NCI-H2107 (cell line): ENCODE measurements at regions not wholly inside any gene's neighbourhood (a gene's known extent, or its start where the extent isn't known, plus 50 kb on each side); places are given as distances from the start of the nearest gene placed in this dataset.

ENCODE experiments used
- DNase-seq: peaks from one replicate; lab custom pipeline; 2025; lab: John Stamatoyannopoulos, UW

DNA sequence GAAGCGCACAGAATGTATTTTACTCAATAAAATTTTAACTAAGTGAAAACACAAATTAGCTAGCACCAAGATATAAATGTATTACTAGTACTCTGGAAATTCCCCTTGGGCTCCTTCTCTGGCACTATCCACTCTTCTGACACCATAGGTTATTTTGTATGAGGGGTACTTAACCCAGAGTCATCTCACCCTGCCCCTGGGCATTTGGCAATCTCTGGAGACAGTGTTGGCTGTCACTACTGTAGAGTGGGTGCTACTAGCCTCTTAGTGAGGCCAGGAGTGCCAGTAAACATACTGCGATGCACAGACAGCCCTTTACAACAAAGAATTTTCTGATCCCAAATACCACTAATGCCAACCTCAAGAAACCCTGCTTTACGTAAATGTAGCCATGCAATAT lies 246.3 kb upstream of the KBTBD8 start:
- no peak for DNase-seq

DNA sequence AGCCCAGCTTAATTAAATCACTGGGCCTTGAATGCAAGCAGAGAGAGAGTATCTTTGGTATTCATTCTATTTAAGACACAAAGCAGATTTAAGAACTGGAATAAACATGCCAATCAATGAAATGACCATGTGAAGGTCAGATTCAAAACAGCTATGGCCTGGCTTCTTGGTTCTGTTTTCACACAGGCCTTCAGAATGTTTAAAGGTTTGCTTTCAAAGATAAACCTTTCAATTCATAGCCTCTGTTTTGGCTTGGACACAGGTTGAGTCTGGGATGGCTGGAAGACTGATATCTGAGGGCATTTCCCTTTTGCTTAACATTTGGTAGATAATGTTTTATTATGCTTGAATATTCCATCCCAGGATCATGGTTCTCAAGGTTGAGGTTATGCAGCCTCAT lies 244.4 kb upstream of the KBTBD8 start:
- DNase-seq = no peak

DNA sequence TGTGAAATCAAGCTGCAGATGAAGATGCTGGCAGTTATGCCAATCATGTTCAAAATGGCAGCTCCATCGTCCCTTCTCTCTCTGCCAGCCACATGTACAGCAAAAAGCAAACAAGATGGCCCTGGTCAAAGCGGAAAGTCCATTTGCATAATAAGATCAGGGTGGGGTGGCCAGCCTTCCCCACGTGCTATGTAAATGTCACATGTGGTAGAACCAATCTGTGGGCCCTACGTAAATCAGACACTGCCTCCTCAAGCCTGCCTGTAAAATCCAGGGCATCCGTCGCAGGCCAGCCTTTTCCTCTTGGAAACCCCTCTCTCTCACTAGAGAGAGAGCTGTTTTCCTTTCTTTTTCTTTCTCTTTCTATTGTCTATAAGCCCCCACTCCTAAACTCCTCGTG lies 243.5 kb upstream of the KBTBD8 start:
- DNase-seq = no peak

DNA sequence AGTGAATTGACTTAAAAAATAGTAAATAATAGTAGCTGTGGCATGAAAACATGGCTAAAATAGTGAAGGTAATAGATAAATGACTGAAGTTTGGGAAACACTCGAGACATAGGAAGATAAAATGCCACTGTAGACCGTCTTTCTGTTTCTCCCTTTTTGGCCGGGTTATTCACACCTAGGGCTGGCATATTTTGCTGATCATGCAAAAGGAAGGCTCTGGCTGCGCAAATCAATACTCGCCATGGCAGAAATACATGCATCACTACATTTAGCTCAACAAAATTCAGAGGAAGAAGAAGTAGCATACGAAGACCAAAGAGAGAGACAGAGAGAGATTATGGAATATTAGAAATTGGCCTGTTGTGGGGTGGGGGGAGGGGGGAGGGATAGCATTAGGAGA lies 242.2 kb upstream of the KBTBD8 start:
- DNase-seq = no peak

DNA sequence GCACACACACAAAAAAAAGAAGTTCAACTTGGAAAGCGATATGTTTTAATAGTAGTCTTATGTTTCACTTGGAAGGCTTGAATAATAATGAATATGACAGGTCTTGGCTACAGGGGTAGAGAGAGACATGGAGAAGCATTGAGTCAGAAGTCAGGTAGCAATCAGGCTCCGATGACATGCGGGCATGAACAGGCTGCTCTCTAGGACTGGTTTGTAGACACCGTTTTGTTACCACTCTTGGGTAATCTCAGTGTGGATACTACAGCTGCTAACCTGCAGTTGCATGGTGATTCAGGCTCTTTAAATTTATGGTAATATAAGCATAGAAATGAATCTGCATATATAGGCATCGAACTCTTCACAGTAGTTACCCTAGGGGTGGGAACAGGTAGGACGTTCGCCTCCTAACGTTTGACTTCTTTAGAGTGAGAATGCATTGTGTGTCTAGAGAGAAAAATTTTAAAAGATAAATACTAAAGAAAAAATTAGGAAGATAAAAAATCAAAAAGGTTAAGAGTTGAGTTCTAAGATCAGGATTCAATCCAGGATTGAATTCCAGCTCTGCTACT lies 241.6 kb upstream of the KBTBD8 start:
- DNase-seq = no peak

DNA sequence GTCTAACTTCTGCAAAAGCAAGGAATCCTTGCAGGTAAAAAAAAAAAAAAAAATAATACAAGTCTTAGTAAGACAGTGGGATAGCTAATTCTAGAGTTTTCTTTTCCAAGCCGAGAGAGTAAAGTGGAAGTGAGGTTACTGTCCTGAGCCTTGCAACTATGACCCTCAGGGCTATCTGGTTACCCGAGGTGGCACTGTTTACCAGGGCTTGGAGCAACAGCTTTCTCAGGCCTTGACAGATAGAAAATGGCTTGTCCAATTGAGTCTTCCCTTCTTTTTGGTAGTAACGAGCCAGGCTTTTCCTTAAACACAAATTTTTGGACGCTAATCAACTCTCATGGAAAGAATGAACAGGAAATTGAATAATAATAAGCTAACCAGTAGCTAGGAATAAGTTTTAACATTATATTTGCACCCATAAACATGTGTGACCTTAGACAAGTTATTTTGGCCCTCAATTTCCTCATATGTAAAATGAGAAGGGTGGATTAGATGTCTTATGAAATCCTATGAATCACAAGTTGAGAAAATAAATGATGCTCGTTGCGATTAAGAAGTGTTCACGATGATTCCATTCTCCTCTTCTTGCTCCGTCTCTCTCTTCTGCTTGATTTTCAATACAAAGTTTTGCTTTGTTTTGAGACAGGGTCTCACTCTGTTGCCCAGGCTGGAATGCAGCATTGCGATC lies 236.9 kb upstream of the KBTBD8 start:
- DNase-seq = no peak

DNA sequence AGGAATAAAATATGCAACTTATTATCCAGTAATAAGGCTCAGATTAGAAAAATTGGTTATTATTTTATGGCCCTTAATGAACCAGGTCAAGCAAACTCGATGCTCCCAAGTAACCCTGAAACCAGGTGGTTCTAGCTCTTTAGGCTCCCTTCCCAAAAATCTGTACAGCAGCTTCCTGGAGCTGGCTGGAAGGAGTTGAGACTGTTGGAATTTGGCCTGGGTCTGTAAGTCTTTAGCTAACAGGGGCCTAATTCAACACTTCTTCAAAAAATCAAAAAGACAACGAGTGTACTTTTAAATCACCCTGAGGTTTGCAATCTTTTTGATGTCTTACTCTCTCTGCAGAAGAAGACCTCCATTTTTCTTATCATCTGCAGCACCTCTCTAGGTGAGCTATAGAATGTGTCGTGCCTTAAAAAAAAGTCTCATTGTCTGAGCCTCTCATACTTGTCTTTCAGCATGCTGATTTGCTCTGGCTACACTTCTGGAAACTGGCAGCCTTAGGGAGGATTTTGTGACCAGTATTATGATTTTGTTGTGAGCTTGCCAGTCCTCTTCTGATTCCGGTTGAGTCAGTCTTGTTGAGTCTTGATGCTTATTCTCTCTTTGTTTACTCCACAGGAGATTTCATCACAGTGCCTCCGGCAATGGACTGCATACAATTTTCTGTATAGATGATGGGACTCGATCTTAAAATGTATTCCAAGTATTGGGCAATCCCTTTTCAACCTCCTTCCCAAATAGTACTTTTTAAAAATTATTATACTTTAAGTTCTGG lies 235.0 kb upstream of the KBTBD8 start:
- DNase-seq = no peak

DNA sequence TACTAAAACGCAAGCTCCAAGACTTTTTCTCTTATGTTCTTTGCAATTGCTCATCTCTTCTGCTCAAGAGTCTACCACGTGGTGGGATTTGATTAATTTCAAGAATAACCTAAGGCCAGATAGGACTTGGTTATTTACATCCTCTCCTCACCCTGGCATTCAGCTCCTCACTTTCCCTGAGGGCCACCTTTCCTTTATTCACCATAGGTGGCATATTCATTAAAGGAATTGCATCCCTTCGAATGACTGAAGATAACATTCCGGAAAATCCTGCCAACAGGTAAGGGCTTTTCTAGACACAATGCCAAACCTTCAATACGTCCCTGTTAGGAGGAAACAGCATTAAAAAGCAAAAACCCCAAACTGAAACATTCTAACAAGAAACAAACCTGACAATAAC lies 220.0 kb upstream of the KBTBD8 start:
- DNase-seq = no peak

DNA sequence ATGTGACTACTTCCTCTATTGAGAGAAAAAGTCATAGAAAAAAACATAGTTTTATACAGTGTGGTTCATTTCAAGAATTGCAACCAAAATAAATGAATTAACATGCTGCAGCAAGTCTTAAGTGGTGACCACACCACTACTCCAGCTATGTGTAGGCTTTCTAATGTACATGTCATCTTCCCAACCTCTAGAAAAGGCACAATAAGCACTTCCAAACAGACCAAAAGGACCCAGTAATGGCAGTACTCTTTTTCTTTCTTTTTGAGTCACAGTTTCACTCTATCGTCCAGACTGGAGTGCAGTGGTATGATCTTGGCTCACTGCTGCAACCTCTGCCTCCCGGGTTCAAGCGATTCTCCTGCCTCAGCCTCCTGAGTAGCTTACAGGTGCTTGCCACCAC lies 219.3 kb upstream of the KBTBD8 start:
- DNase-seq = no peak

DNA sequence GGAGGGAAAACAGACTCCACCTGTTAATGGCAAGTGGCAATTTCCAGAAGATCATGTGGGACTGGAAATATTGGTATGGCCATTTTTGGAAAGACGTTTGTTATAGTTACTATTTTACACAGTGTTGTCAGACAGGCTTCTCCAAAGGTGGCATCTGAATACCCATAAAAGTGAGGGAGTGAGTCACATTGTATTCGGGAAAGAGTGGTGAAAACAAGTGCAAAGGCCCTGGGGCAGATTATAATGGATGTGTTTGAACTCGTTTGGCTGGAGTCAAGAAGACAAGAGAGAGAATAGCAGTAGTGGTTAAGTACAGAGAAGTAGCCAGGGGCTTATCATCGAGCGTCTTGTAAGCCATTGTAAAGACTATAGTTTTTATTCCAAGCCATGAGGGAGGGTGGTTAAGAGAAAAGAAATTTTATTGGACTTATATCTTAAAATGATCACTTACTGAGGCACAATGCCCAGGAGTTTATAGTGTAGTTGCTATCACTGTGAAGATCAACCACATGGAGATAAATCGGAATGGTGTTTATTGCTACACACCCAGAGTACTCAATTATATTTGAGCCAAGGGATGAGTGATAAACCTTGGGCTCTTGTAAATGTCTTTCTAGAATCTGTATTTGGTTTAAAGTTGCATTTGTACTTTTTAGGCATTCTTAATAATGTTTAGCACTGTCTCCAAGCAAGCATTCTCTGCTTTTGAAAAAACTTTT lies 212.8 kb upstream of the KBTBD8 start:
- no peak for DNase-seq

DNA sequence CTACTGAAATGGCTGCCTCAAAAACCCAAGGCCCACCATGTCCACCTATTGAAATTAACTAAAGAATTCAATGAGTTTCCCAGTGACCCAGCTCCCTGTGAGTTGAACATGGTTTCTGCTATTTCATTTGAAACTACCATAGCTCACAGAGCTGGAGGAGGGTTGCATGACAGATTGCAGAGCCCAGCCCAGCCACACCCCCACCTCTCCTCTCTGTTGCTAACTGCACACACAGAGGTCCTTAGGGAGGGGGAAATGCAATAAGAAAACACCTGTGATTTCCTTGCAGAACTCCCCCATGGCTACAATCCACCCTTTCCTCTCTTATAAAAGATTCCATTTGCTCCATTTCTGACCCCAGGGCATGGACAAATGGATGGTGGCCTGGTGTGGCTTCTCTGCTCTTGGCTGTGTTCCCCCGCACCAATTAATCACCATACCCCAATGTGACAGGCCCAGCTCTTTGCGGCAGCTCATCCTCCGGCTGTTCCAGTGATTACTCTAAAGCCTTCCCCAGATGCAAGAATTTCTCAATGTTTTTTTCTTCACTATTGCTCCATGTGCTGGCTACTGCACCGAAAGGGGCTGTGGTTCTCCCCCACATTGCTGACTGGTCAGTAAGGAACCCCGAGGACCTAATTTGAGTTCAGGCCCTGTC lies 208.4 kb upstream of the KBTBD8 start:
- no peak for DNase-seq

DNA sequence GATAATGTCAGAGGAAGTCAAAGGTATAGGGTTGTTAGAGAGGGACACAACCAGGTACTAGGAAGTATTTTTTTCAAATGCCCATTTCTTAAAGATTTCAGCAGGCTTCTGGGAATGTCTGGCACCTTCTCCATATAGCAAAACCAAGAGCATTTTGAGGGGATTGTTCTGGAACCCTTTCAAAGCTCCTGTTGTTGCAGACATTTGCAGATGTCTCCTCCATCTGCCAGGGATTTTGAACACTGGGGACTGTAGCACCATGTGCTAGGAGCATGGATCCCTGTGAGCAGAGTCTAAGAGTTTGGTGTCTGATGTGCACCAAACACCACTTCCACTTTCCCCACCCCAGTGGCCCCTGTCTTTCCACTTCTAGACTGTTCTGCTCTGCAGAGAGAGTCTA lies 206.0 kb upstream of the KBTBD8 start:
- no peak for DNase-seq

DNA sequence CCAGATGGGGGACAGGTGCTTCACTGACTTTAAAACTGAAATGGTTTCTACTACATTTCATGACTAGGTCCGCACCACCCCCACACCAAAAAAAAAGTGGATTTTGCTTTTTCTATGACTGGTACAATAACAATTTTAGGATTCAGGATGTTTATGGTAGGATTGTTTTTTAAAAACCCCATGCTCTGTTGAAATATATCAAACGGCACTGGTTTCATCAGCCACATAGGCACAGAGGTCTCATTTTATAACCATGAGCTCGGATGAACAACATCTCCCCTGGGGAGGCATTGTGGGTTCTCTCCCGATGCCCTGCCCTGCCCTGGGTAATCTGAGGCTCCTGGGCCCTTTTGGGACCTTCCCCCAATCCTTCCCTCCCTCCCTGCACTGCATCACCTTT lies 202.7 kb upstream of the KBTBD8 start:
- no peak for DNase-seq

DNA sequence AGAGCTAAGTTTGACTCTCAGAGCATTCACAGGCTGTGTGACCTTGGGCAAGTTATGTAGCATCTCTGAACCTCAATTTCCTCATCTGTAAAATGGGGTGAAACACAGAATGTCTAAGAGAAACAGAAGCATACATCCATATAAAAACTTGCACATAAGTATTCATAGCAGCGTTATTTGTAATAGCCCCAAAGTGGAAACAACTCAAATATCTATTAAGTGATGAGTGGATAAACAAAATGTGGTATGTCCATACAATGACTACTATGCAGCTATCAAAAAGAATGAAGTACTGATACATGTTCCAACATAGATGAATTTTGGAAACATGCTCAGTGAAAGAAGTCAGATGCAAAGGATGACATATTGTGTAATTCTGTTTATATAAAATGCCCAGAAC lies 201.8 kb upstream of the KBTBD8 start:
- DNase-seq = no peak

DNA sequence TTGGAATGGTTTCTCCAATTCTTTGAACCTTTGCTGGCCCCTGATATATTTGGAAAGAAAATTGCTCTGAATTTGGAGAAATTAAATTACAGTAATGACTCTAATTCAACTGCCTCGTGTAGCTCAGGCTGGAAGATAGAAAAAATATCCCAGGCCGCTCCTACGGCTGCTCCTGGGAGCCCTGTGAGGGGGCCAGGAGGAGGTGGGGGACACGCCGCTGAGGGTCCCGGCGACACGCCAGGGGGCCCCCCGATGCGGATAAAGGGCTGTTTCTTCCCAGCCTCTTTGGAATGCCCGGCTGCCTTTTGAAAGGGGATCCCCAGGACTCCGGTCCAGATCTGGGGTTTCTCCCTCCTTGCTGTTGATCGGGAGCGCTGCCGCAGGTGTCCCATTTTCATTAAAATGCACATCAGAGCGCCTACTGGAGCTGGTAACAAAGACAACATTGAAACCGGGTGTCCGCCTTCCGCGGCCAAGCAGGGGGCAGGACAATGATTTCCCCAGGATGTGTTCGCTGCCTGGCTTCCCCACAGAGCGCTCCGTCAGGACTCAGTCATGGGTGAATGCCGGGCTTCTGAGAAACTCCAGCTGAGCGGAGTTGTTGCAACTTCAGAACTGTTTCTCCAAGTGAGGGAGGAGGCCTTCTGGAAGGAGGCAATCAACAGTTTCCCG lies 200.1 kb upstream of the KBTBD8 start:
- DNase-seq = no peak

DNA sequence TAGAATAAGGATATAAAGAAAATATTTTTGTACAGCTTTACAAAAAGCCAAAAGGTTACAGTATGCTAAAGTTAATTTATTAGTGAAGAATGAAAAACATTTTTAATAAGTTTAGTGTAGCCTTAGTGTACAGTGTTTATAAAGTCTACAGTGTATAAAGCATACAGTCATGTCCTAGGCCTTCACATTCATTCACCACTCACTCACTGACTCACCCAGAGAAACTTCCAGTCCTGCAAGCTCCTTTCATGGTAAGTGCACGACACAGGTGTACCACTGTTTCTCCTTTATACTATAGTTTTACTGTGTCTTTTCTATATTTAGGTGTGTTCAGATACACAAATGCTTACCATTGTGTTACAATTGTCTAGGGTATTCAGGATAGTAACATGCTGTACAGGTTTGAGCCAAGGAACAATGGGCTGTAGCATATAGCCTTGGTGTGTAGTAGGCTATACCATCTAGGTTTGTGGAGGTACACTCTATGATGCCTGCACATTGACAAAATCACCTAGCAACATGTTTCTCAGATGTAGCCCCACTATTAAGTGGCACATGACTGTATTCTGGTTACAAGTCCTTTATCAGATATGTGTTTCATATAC lies 197.1 kb upstream of the KBTBD8 start:
- DNase-seq = no peak

DNA sequence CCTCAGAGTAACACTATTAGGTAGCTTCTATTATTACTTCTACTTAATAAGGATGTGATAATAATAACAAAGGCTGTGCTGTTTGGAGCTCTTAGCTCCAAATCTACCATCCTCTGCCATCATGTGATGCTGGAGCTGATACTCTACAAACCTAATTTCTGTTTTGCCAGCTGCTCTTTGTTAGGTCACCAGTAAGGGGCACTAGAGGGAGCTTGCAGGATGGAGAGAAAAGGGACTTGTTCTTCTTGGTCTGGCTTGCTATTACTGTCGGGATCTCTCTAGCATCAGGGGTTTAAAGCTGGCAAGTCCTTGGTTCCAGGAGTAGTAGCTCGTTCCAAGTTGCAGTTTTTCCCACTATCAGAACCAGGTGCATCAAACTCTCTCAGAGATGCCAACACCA lies 194.9 kb upstream of the KBTBD8 start:
- no peak for DNase-seq

DNA sequence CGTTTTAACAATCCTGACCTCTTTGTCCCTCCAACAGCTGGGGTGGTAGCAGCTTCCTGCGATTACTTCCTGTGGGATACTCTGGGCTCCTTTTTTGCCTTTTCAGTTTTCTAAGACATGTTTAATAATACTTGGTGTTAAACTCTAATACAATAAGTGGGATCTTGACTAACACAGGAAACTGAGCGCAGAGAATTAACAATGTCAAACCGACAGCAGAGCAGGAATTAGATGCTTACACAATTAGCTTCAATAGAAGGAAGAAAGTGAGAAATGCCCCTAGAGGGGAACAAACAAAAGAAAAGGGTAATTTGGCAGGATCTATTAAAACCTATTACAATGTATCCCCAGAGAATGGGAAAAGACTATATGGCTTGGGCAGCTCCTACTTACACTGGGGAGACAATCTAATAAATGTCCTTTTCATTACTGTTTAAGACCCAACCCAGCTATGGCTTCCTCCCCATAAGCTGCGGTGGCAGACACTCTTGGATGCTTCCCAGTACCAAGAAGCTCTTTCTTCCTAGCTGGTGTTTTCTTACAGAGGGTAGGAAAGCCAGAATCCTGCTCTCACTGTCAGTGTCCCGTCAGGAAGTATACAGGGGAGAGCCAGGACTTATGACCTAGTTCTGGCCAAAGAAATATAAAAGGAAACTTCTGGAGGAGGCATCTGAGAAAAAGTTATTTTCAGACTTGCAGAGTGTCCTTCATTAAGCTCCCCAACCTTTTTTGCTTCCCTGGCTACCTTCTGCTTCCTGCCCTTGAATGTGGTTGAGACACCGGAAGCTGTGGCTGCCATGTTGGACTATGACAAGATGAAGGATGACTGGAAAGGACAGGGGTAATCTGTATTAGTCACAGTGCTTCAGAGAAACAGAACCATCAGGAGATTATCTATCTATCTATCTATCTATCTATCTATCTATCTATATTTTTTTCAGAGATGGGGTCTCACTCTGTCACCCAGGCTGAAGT lies 194.1 kb upstream of the KBTBD8 start:
- DNase-seq = no peak

DNA sequence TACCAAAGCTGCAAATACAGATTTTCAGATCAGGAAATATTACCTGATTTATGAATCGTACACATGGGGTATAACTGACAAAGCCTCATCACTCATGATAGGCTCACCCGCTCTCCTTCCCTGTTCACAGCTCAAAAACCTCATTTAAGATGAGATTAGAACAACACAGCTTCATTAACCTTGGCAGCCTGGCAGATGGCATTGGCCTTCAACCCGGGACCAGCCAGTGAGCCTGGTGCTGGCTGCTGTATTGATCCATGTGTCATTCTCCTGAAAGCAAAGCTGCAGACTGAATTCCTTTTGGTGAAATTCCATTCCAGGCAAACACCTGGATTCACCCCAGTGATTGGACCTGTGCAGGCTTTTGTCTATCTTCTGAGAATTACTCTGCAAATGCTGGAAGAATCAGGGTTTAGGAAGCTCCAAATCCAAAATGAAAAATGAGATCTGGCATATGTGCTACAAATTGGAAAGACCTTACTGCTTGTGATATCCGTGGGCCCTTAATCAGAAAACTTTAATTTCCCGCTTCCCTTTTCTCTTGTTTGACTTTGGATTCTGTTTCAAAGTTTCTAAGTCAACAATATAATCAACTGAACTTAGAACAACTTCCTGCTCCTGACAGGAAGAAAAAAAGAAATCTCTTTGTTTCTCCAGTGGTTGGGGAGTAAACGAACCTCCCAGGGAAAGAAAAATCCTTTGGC lies 189.1 kb upstream of the KBTBD8 start:
- DNase-seq = no peak

DNA sequence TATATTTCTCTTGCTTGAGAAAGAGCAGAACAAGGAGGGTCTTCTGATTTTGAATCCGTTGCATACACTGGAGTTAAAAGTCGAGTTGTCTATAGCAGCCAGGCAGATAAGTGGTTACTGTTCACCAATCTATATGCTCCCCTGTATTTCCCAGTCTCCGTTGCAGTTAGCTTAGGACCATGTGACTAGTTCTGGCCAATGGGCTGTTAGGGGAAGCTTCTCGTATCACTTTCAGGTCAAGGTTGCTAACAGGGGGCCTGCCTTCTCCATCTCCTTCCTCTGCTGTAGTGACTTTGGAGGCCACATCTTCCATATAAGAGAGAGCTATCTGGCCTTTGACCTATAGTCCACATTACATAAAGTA lies 188.5 kb upstream of the KBTBD8 start:
- no peak for DNase-seq
